ENCODE measurements at regions not wholly inside any gene's neighbourhood (a gene's known extent, or its start where the extent isn't known, plus 50 kb on each side); places are given as distances from the start of the nearest gene placed in this dataset.

- DNase-seq (ENCODE audit: low read depth), result no peak
Measured at GRCh38 chr17:72301887-72302286, 181.1 kb downstream of the SOX9 start.

DNA sequence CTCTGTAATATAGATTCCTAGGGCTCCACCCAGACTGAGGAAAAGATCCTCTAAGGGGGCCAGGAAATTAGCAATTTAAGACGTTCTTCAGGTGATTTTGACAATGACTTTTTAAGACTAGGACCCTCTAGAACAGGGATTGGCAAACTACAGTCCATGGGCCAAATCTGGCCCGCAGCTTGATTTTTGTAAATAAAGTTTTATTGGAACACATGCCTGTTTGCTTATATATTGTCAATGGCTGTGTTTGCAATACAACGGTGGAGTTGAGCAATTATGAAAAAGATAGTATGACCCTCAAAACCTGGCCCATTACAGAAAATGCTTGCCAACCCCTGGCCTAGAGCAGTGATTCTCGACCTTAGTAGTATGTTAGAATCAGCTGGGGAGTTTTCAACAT is 181.9 kb downstream of the SOX9 start:
- DNase-seq (ENCODE audit: low read depth), result no peak

DNA sequence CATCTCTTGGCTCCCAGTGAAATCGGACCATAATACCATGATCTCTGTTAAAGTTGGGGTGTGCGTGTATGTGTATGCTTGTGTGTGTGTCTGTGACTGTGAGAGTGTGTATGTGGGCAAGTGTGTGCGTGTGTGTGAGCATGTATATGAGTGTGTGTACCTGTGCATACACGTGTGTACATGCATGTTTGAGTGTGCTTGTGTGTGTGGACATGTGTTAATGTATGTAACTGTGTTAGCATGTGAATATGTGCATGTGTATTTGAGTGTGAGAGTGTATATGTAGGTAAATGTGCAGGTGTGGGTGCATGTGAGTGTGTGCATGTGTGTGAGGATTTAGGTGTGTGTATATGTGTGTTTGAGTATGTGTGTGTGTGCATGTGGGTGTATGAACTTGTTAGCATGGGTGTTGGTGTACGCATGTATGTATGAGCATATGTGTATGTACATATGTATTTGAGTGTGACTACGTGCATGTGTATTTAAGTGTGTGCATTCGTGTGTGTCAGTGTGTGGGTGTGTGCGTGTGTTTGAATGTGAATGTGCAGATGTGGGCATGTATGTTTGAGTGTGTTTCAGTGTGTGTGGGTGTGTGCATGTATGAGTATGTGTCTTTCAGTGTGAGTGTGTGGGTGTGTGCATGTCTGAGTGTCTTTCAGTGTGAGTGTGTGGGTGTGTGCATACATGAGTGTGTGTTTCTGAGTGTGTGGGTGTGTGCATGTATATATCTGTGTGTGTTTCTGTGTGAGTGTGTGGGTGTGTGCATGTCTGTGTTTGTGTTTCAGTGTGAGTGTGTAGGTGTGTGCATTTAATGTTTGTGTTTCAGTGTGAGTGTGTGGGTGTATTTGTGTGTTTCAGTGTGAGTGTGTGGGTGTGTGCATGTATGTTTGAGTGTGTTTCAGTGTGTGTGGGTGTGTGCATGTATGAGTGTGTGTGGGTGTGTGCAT is 183.2 kb downstream of the SOX9 start:
- no peak for DNase-seq (ENCODE audit: low read depth)

DNA sequence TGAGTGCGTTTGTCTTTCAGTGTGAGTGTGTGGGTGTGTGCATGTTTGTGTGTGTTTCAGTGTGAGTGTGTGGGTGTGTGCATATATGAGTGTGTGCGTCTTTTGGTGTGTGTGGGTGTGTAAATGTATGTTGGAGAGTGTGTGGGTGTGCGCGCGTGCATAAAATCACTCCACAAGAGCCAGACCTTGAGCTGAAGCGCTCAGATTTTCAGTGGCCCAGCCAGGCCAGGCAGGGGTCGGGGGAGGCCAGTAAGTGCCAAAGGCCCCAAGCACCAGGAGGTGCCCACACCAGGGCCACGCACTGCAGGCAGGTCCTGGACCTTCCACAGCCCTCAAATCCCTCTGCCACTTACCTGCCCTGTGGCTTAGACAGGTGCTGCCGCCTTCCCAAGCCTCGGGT is 184.0 kb downstream of the SOX9 start:
- no peak for DNase-seq (ENCODE audit: low read depth)

DNA sequence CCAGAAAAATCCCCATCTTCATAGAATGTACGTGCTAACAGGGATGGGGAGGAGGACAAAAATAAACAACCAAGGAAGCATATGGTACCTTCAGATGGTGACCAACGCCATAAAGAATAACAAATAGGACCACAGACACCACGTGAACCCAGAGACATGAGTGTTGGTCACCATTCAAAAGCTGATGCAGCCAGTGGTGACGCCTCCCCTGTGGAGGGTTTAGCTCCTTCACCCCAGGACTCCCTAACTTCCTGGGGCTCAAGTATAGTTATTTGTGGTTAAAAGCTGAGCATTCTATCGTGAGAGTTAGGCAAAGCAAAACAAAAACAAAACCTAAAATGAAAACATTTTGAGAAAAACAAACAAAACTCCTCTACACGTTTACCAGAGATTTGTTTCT is 184.7 kb downstream of the SOX9 start:
- DNase-seq (ENCODE audit: low read depth), result no peak

DNA sequence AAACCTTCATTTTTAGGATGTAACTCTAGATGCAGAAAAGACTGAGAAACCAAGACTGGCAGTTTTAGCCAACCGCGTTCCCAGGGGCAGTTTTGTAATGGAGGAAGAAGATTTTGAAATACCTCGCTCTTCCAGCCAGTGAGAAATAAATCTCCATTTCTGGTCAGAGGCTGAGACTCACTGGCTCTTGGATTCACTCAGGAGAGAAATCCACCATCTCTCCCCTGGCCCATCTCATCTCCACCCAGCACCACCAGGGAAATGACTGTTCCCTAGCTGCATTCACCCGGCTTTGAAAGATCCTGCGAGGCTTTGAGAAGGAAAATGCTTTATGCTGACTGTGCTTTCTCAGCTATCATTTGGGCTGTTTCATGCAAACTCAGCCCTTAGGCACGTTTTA is 185.2 kb downstream of the SOX9 start:
- no peak for DNase-seq (ENCODE audit: low read depth)

- DNase-seq (ENCODE audit: low read depth), result no peak
Measured at GRCh38 chr17:72307836-72308235, 187.0 kb downstream of the SOX9 start.

DNA sequence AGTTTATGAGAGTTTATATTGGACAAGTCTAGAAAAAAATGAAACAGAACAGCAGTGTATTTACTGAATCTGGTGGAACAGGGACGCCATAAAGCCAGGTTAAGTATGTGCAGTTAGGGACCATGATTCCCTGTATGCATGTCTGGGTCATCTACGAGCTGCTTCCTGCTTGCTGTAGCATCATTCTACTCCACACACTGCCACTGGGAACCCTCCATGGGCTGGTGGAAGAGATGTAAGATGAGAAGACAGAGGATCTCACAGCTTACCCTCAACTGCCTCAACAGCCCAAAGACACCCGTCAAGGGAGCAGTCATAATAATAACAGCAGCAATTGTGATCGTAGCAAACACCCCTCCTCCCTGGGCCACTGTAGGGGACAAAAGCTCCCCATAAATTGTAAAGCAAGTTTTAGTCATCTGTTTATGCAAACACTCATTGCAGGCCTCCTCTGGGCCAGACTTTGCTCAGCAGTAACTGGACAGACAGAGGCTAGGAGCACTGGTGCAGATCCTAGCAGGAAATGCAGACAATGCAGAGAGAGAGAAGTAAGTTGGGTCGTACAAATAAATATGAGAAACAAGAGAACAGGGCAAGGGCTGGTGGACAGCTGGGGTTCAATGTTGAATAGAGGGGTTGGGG is 188.0 kb downstream of the SOX9 start:
- no peak for DNase-seq (ENCODE audit: low read depth)

DNA sequence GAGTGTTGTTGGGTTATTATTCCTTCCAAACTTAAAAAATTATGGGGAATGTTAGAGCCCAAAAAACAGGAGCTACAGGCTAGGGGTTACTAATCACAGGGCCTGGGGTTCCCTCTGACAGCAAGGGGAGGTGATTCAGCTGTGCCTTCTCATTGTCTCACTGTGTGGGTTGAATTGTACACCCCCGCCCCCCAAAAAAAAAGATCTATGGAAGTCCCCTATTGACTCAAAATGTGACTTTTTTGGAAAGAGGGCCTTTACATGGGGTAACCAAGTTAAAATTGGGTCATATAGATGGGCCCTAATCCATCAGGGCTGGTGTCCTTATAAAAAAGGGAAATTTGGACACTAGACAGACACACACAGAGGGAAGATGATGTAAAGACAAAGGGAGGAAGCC is 190.2 kb downstream of the SOX9 start:
- no peak for DNase-seq (ENCODE audit: low read depth)

- no peak for DNase-seq (ENCODE audit: low read depth)
Measured at GRCh38 chr17:72315122-72315913, 194.5 kb downstream of the SOX9 start.

DNA sequence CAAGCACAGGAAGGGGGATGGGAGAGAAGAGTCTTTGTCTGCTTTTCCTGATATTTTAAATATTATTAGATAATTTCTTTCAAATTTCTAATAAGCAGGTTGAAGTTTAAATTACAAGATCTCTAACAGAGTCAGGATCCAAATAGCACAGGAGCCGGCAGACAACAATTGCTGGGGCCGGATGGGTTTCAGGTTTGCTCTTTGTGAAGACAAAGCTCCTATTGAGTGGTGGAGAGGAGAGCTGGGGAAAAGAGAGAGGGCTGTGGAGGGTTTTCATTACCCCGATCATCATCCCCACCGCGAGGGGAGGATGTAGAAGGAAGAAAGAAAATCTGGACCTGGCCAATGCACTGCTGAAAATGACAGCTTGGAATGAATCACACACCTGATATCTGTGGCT is 197.3 kb downstream of the SOX9 start:
- no peak for DNase-seq (ENCODE audit: low read depth)

GRCh38 chr17:72321896-72322295 is 201.1 kb downstream of the SOX9 start:
- no peak for DNase-seq (ENCODE audit: low read depth)

GRCh38 chr17:72332367-72332766 is 211.5 kb downstream of the SOX9 start:
- no peak for DNase-seq (ENCODE audit: low read depth)

DNA sequence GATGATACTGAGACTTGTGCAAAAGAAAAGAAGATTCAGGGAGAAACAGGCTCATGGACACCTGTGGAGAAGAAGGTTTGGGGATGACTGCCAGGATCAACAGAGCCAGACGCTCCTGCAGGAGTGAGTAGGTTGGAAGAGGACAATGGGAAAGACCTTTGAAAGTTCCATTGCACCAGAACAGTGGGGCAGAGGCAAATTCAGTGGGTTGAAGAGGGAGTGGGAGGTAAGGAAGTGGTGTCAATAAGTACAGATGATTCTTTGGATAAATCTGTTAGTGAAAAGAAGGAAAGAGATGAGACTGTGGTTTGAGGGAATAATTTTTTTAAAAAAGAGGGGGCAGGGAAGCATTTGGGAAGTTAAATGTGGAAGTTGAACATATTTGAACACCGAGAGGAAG is 212.8 kb downstream of the SOX9 start:
- no peak for DNase-seq (ENCODE audit: low read depth)

GRCh38 chr17:72334205-72334604 is 213.4 kb downstream of the SOX9 start:
- no peak for DNase-seq (ENCODE audit: low read depth)

DNA sequence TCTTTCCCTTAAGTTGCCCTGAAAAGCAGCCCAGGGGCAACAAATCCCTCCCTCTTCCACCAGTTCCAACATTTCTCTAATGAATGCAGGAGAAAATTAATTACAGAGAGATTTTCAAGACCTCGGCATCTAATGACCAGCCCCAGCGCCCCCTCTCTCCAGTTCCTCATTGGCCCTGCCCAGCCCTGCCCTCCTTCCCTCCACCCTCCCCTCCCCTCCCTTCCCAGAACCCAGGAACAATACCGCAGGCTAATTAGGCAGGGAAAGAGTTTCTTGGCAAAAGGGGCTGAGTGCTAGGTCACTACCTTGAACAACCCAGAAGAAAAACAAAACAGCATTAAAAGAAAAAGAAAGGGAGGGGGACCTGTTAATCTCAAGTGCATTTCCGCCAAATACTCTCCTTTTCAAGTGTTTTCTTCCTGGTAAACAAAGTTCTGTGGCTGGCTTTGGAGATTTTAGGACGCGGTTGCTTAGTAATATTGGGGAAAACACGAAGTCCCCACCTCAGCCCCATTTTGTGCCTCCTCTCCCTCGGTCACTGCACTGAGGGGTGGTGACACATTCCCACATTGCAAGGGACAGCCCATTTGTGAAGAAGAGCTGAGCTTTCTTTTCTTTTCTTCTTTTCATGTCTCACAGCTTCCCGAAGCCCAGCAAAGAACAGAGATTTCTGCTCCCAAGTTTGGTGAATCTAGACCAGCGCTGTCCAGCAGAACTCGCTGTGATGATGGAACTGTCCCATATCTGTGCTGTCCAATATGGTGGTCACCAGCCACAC is 215.4 kb downstream of the SOX9 start:
- DNase-seq (ENCODE audit: low read depth), result no peak

- no peak for DNase-seq (ENCODE audit: low read depth)
Measured at GRCh38 chr17:72336804-72337070, 215.9 kb downstream of the SOX9 start.

GRCh38 chr17:72338304-72338703 is 217.5 kb downstream of the SOX9 start:
- DNase-seq (ENCODE audit: low read depth), result no peak

DNA sequence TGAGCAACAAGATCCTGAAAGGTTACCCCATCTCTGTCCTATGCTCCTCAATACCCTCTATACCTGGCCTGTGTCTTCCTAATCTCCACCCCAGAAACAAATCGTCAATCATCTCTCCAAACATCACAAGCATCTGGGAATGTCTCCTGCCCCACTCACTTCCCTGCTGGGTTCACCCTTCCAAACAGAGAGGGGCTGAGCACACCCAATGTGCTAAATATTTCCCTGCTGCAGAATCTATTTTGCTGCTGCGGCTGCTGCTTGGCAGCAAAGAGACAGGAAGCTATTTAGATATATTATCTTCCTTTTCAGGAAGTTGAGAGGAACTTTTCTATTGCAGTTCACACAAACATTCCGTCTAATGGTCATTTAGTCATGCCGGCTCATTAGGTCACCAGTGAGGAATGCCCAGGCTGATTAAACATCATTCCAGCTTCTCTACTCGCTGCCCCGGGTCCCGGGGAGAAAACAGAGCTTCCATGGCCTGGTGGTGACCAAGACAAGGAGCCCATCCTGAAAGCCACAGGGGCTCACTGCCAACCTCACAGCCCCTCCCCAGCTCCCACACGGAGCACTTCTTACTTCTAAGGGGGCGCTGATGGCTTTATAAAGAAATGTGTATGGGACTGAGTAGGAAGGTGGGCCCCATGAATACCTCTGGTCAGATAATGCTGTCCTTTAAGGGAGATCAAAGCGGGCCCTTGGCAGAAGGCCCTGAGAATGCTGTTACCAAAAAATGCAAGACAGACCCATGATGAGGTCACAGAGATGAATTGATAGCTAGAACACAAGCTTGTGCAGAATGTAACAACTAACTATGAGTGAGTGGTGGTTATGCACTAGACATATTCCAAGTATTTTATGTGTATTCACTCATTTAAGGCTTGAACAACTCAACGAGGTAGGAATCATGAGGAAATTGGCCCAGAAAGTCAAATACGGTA is 218.3 kb downstream of the SOX9 start:
- no peak for DNase-seq (ENCODE audit: low read depth)

- no peak for DNase-seq (ENCODE audit: low read depth)
Measured at GRCh38 chr17:72340836-72341235, 220.0 kb downstream of the SOX9 start.

GRCh38 chr17:72342061-72342460 is 221.2 kb downstream of the SOX9 start:
- DNase-seq (ENCODE audit: low read depth), result no peak

Measured in stimulated activated CD8-positive, alpha-beta memory T cell treated with anti-CD3 and anti-CD28 coated beads, Interleukin-12 subunit alpha, Interleukin-12 subunit beta, amount 100 ng/mL, for 4 hours (primary cell).